KOPT-K1 (cell line): ENCODE measurements at regions not wholly inside any gene's neighbourhood (a gene's known extent, or its start where the extent isn't known, plus 50 kb on each side); places are given as distances from the start of the nearest gene placed in this dataset.

Experiments used
- H3K27ac ChIP-seq: fragments of 200-600 bp; sonication (generic); 2 replicates; pipeline ENCODE4 v1.5.1; 2016; ENCODE audit warnings: antibody characterized with exemption, mild to moderate bottlenecking, low read depth, low read length; ENCODE audit not compliant: poor library complexity, severe bottlenecking
- H3K36me3 ChIP-seq: fragments of 200-600 bp; sonication (generic); 2 replicates; pipeline ENCODE4 v1.5.1; 2017; ENCODE audit warnings: antibody characterized with exemption, mild to moderate bottlenecking, low read length, moderate library complexity; ENCODE audit not compliant: insufficient read depth
- H3K9me3 ChIP-seq: fragments of 200-600 bp; sonication (generic); 2 replicates; pipeline ENCODE4 v1.5.1; 2017; ENCODE audit warnings: antibody characterized with exemption, low read length, mild to moderate bottlenecking; ENCODE audit not compliant: insufficient read depth, poor library complexity, severe bottlenecking

DNA sequence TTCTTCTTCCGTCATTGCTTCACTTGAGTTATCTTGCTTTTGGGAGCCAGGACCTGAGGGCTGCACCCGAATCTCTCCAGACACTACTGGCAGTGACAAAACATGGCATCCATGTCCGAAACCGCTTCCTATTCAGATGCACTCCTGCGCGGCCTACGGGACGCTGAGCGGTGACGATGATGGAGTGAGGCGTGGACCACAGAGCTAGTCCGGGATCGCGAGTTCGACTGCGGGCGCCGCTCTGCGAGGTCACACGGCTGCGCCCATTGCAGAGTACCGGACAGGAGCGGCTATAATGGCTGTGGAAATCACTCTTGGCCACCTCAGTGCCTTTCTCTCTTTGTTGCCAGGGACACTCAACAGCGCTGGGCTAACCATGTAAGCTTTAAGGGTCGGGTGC lies 453.8 kb upstream of the CNTN5 start:
- Histone ChIP-seq H3K36me3 (no peaks in the 10 kb centered on the region), H3K9me3 (no peaks in the 10 kb centered on the region), H3K27ac (no peak overlapping the region)

DNA sequence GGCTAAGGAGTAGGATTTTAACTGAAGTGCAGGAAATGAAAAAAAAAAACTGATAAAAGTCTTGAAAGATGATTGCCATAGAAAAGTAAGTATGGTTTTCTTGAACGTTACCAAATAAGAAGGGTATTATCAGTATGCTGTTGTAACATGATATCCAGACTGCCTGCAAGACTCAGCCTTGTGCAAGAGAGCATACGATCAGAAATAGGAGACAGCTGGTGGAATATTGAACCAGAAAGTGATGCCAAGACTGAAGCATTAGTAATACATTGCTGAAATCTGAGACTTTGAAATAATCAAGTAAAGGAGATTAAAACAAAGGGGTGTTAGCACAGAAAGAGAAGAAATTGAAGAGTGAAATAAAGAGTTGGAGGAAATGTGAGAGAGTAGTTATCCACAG lies 452.7 kb upstream of the CNTN5 start:
- H3K27ac ChIP-seq: no peak overlapping the region
- H3K36me3 ChIP-seq: no peaks in the 10 kb centered on the region
- no peaks in the 10 kb centered on the region for H3K9me3 ChIP-seq

DNA sequence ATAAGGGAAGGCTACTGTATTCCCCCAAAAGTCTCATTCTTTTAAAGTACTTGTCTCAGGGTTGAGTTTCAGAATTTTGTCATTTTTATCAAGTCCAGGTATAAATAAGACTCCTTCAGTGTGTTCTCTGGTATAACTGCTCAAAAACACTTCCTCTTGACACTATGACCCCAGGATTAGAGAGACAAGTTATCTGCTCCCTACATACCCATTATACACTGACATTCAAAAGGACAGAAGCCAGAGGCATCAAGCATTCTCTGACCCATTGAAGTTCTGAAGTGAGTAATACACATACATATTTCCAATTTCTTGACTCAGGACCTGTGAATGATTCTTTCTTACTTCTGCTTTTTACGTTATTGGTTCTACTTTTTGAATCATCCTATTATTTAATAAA lies 447.8 kb upstream of the CNTN5 start:
- no peaks in the 10 kb centered on the region for H3K9me3 ChIP-seq
- no peaks in the 10 kb centered on the region for H3K36me3 ChIP-seq
- no peak overlapping the region for H3K27ac ChIP-seq

- Histone ChIP-seq H3K9me3 (no peaks in the 10 kb centered on the region), H3K27ac (no peak overlapping the region), H3K36me3 (no peaks in the 10 kb centered on the region)
These were observed 432.9 kb upstream of the CNTN5 start for GRCh38 chr11:98587884-98588283.

DNA sequence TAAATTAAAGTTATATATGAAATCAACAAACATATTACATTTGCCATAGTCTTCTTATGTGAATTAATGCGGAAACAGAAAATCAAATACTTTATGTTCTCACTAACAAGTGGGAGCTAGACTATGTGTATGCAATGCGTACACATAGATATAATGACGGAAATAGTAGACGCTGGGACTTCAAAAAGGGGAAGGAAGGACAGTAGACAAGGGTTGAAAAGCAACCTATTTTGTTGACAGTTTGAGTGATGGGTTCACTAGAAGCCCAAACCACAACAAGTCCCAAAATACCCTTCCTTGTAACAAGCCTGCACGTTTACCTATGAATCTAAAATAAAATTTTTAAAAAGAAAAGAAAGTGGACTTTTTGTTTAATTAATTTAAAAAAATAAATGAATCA lies 430.8 kb upstream of the CNTN5 start:
- Histone ChIP-seq H3K9me3 (no peaks in the 10 kb centered on the region), H3K36me3 (no peaks in the 10 kb centered on the region), H3K27ac (no peak overlapping the region)

GRCh38 chr11:98600103-98600502 lies 420.6 kb upstream of the CNTN5 start:
- Histone ChIP-seq H3K36me3 (no peaks in the 10 kb centered on the region), H3K27ac (no peak overlapping the region), H3K9me3 (no peaks in the 10 kb centered on the region)

GRCh38 chr11:98600786-98601773 lies 419.7 kb upstream of the CNTN5 start:
- no peaks in the 10 kb centered on the region for H3K9me3 ChIP-seq
- no peaks in the 10 kb centered on the region for H3K36me3 ChIP-seq
- no peak overlapping the region for H3K27ac ChIP-seq

- H3K27ac ChIP-seq: no peak overlapping the region
- peaks cover 6% of the 10 kb centered on the region for H3K9me3 ChIP-seq
These were observed 404.6 kb upstream of the CNTN5 start for GRCh38 chr11:98616098-98616655.

DNA sequence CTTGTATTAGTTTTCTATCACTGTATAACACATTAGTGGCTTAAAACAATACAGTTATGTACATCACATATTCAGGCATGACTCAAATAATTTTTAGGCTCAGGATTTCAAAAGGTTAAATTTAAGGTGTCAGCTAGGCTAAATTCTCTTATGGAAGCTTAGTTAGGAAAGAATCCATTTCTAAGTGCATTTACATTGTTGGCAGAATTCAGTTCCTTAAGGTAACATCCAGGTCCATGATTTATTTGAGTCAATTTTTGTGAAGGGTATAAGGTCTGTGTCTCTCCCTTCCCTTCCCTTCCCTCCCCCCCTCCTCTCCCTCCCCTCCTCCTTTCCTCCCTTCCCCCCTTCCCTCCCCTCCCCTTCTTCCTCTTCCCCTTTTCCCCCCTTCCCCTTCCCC lies 399.0 kb upstream of the CNTN5 start:
- Histone ChIP-seq H3K27ac (no peak overlapping the region), H3K36me3 (no peaks in the 10 kb centered on the region), H3K9me3 (peaks cover 12% of the 10 kb centered on the region)

More at GRCh38 chr11:98616098-98616655, 404.6 kb upstream of the CNTN5 start:
- no peaks in the 10 kb centered on the region for H3K36me3 ChIP-seq

DNA sequence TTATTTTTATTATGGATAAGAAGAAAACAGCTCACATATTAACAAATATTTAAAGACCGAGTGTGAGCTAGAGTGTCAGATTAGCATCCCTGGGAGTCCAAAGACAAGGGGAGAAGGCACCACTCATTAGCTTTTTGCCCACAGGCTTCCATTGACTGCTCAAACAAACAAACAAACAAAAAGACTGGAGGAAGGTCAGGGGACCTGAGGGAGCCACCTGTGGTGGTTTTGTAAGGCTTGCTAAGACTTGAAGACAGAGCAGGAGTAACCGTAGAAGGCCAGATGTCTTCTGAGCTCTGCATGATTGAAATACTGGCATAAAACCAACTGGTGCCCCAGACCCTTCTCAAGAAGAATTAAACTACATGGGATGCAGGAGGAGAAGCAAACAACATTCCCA lies 395.2 kb upstream of the CNTN5 start:
- Histone ChIP-seq H3K9me3 (peaks cover 6% of the 10 kb centered on the region), H3K27ac (no peak overlapping the region), H3K36me3 (no peaks in the 10 kb centered on the region)

DNA sequence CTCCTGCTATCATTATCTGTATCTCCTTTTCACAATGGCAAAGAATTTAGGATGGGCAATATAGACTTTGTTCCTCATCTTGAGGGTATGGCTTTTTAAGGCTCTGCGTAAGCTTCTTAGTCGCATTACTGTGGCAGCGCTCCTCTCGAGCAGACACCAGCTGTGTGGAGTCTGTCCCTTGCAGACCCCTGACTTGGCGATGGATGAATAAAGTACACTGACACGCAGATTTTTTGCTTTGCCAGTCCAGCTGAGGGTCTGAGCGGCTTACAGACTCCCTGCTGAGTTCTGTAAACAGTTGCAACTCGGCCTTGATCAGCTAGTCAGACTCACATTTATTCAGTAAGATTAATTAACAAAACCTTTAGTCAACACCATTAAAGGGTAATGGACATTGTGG lies 390.0 kb upstream of the CNTN5 start:
- no peaks in the 10 kb centered on the region for H3K9me3 ChIP-seq
- no peaks in the 10 kb centered on the region for H3K36me3 ChIP-seq
- H3K27ac ChIP-seq: no peak overlapping the region

GRCh38 chr11:98657711-98658110 lies 363.0 kb upstream of the CNTN5 start:
- no peaks in the 10 kb centered on the region for H3K36me3 ChIP-seq
- no peak overlapping the region for H3K27ac ChIP-seq
- H3K9me3 ChIP-seq: no peaks in the 10 kb centered on the region

DNA sequence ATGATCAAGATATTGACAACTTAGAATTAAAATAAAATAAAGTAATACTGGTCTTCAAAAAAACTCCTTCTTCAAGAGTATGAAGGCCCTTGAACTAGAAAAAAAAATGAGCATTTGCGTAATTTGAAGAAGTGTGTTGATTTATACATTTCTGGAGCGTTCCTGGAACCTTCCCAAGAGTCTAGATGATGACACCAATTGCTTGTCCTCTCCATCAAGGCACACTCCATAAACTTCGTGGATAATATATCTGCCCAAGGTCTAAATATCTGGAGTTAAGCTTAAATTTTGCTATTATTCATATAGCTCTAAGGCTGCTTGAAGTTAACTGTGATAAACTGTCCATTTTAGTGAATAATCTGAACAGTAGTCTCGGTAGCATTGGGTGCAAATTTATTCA lies 361.3 kb upstream of the CNTN5 start:
- no peak overlapping the region for H3K27ac ChIP-seq
- H3K9me3 ChIP-seq: no peaks in the 10 kb centered on the region
- no peaks in the 10 kb centered on the region for H3K36me3 ChIP-seq

DNA sequence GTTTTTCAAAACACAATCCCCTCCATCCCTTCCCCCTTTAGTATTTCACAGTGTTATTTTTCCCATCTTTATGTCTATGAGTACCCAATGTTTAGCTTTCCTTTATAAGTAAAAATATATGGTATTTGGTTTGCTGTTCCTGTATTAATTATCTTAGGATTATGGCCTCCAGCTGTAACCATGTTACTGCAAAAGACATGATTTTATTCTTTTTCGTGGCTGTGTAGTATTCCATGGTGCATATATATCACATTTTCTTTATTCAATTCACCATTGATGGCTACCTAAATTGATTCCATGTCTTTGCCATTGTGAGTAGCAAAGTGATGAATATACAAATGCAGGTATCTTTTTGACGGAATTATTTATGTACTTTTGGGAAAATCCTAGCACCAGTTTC lies 346.4 kb upstream of the CNTN5 start:
- Histone ChIP-seq H3K36me3 (no peaks in the 10 kb centered on the region), H3K9me3 (no peaks in the 10 kb centered on the region), H3K27ac (no peak overlapping the region)

- H3K27ac ChIP-seq: no peak overlapping the region
- no peaks in the 10 kb centered on the region for H3K36me3 ChIP-seq
- H3K9me3 ChIP-seq: no peaks in the 10 kb centered on the region
These were observed 341.1 kb upstream of the CNTN5 start for GRCh38 chr11:98679673-98680072.

GRCh38 chr11:98701541-98701940 lies 319.2 kb upstream of the CNTN5 start:
- Histone ChIP-seq H3K27ac (no peak overlapping the region), H3K36me3 (no peaks in the 10 kb centered on the region), H3K9me3 (no peaks in the 10 kb centered on the region)
